ENCODE measurements at regions not wholly inside any gene's neighbourhood (a gene's known extent, or its start where the extent isn't known, plus 50 kb on each side); places are given as distances from the start of the nearest gene placed in this dataset.

DNA sequence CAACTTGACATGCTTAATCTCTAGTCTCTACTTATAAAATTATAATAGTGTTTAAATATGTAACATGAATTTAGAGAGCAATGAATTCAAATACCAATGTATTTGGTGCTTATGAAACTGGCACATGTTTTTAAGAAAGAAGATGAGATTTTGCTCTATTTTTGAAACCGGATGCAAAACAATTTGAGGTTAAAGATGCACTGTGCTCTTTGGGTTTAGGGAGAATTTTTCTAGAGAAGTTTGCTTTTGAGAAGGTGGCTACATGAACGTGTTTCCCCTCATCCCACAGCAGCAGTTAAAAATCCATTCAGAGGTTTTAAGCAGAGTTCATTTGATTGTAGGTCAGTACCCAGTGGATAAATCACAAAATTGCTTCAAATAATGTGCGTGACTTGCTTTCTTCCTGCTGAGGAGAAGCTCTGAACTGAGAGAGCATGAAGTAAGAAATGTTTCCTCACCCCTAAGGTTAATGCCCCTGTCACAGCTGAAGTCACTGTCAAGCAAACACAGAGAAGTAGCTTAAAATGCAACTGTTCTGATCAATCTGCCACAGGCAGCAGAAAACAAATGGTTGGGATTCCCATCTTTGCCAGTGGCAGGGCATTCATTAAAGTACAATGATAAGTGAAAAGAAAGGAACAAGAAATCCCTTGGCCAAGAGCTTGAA is 241.9 kb upstream of the SYT1 start:
- no peak for ATAC-seq

DNA sequence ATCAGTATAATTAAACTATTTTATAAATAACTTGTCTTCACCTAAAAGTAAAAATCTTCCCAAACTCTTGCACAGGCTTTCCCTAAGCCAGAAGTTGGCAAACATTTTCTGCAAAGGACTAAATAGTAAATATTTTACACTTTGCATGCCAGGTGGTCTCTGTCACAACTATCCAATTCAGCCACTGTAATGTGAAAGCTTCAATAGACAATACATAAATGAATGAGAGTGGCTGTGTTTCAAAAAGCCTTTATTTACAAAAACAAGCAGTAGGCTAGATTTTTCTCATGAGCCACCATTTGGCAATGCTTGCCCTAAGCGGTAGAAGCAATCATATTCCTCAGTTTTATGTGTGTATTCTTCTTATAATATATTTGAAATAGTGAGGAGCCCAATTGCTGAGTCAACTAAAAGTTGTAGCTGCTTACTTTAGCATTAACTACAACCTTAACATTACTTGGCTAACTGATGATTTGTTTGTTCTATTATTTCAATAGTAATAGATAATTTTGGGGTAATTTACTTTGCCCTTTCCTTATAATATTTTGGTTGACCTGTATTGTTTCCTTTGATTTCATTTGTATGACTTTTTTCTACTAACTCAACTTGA is 236.0 kb upstream of the SYT1 start:
- Histone ChIP-seq H3K4me1 (no peaks in the 10 kb centered on the region), H3K4me3 (no peak overlapping the region), H3K36me3 (no peaks in the 10 kb centered on the region), H3K9me3 (peaks cover 0 to 19% of the 10 kb centered on the region in 2 donors), H3K27me3 (no peaks in the 10 kb centered on the region), H3K27ac (no peak overlapping the region)
- TF ChIP-seq, protein P1, sequence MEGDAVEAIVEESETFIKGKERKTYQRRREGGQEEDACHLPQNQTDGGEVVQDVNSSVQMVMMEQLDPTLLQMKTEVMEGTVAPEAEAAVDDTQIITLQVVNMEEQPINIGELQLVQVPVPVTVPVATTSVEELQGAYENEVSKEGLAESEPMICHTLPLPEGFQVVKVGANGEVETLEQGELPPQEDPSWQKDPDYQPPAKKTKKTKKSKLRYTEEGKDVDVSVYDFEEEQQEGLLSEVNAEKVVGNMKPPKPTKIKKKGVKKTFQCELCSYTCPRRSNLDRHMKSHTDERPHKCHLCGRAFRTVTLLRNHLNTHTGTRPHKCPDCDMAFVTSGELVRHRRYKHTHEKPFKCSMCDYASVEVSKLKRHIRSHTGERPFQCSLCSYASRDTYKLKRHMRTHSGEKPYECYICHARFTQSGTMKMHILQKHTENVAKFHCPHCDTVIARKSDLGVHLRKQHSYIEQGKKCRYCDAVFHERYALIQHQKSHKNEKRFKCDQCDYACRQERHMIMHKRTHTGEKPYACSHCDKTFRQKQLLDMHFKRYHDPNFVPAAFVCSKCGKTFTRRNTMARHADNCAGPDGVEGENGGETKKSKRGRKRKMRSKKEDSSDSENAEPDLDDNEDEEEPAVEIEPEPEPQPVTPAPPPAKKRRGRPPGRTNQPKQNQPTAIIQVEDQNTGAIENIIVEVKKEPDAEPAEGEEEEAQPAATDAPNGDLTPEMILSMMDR (IDR thresholded peaks at IDR 0.05) = no peak
- intact Hi-C loops (cut with DNase I) = no loop called here
- DNase-seq (peak in 2 of 4 donors; percentile 19), ATAC-seq (no peak)

More for the DNA sequence above, 241.9 kb upstream of the SYT1 start:
- intact Hi-C loops (cut with DNase I) = no loop called here
- H3K4me1 ChIP-seq = no peaks in the 10 kb centered on the region
- no peak for DNase-seq
- H3K36me3 ChIP-seq = no peaks in the 10 kb centered on the region
- no peak overlapping the region for H3K4me3 ChIP-seq
- TF ChIP-seq, protein P1 (IDR thresholded peaks at IDR 0.05) = no peak
- no peaks in the 10 kb centered on the region for H3K27me3 ChIP-seq
- peaks cover 0 to 3% of the 10 kb centered on the region in 2 donors for H3K9me3 ChIP-seq
- H3K27ac ChIP-seq = no peak overlapping the region

- Histone ChIP-seq H3K27ac (no peak overlapping the region), H3K27me3 (no peaks in the 10 kb centered on the region), H3K4me1 (no peaks in the 10 kb centered on the region), H3K4me3 (no peak overlapping the region), H3K9me3 (peaks cover 0 to under 1% of the 10 kb centered on the region in 2 donors), H3K36me3 (no peaks in the 10 kb centered on the region)
- TF ChIP-seq, protein P1 (IDR thresholded peaks at IDR 0.05) = no peak
- intact Hi-C loops (cut with DNase I) = no loop called here
- ATAC-seq (no peak), DNase-seq (peak in 2 of 4 donors; percentile 68 to 77)
Observed at GRCh38 chr12:78636231-78636855, 228.2 kb upstream of the SYT1 start.

GRCh38 chr12:78641837-78642423 is 222.6 kb upstream of the SYT1 start:
- TF ChIP-seq, protein P1 (IDR thresholded peaks at IDR 0.05) = no peak
- Histone ChIP-seq H3K27ac (no peak overlapping the region), H3K9me3 (no peaks in the 10 kb centered on the region), H3K27me3 (no peaks in the 10 kb centered on the region), H3K4me1 (no peaks in the 10 kb centered on the region), H3K4me3 (no peak overlapping the region), H3K36me3 (no peaks in the 10 kb centered on the region)
- no peak for ATAC-seq
- no peak for DNase-seq
- intact Hi-C loops (cut with DNase I) = no loop called here

- TF ChIP-seq, protein P1 (IDR thresholded peaks at IDR 0.05) = no peak
- H3K27me3 ChIP-seq = no peaks in the 10 kb centered on the region
- no peaks in the 10 kb centered on the region for H3K36me3 ChIP-seq
- H3K27ac ChIP-seq = no peak overlapping the region
- no peaks in the 10 kb centered on the region for H3K9me3 ChIP-seq
- ATAC-seq (peak; percentile 37), DNase-seq (no peak)
- no peaks in the 10 kb centered on the region for H3K4me1 ChIP-seq
- no peak overlapping the region for H3K4me3 ChIP-seq
- intact Hi-C loops (cut with DNase I) = no loop called here
Observed at GRCh38 chr12:78645956-78646355, 218.6 kb upstream of the SYT1 start.

Measured in left lung (tissue), 4 donors.